Stimulated activated CD4-positive, alpha-beta T cell treated with anti-CD3 and anti-CD28 coated beads, Interleukin-15, amount 100 ng/mL, for 48 hours (primary cell): ENCODE measurements at regions not wholly inside any gene's neighbourhood (a gene's known extent, or its start where the extent isn't known, plus 50 kb on each side); places are given as distances from the start of the nearest gene placed in this dataset.
"Not testable (repeated sequence)": the region's sequence is repeated elsewhere in the genome, so short reads cannot be mapped to it uniquely, and the experiment has no call there.

ENCODE experiments used
- DNase-seq, 2 donors: peaks; one replicate each; pipeline ENCODE4 v3.0.0-alpha.2; 2020; ENCODE audit warnings: low read depth in 2 of 2

- no peak for DNase-seq
Observed at GRCh38 chr2:239746559-239747246, 278.4 kb downstream of the NDUFA10 start.

- no peak for DNase-seq
Observed at GRCh38 chr2:239745386-239746227, 279.5 kb downstream of the NDUFA10 start.

- DNase-seq = no peak
Observed at GRCh38 chr2:239744706-239745340, 280.3 kb downstream of the NDUFA10 start.

GRCh38 chr2:239743206-239743605 lies 281.9 kb downstream of the NDUFA10 start:
- no peak for DNase-seq

GRCh38 chr2:239742377-239742776 lies 282.8 kb downstream of the NDUFA10 start:
- DNase-seq = no peak

GRCh38 chr2:239739206-239739605 lies 285.9 kb downstream of the NDUFA10 start:
- no peak for DNase-seq

- DNase-seq = no peak
Observed at GRCh38 chr2:239738159-239738558, 287.0 kb downstream of the NDUFA10 start.

GRCh38 chr2:239737144-239737463 lies 288.0 kb downstream of the NDUFA10 start:
- DNase-seq = no peak

- no peak for DNase-seq
Observed at GRCh38 chr2:239736358-239737143, 288.6 kb downstream of the NDUFA10 start.

- no peak for DNase-seq
Observed at GRCh38 chr2:239735829-239736357, 289.2 kb downstream of the NDUFA10 start.

GRCh38 chr2:239735131-239735828 lies 289.9 kb downstream of the NDUFA10 start:
- DNase-seq = no peak

GRCh38 chr2:239734436-239735005 lies 290.6 kb downstream of the NDUFA10 start:
- DNase-seq = no peak

- DNase-seq = no peak
Observed at GRCh38 chr2:239732666-239733010, 292.5 kb downstream of the NDUFA10 start.

GRCh38 chr2:239731998-239732665 lies 293.0 kb downstream of the NDUFA10 start:
- no peak for DNase-seq

- DNase-seq = no peak
Observed at GRCh38 chr2:239731422-239731821, 293.7 kb downstream of the NDUFA10 start.

- DNase-seq = no peak
Observed at GRCh38 chr2:239730897-239731296, 294.2 kb downstream of the NDUFA10 start.

- DNase-seq = not testable (repeated sequence)
Observed at GRCh38 chr2:239730567-239730882, 294.6 kb downstream of the NDUFA10 start.

GRCh38 chr2:239729681-239730566 lies 295.2 kb downstream of the NDUFA10 start:
- no peak for DNase-seq

- no peak for DNase-seq
Observed at GRCh38 chr2:239729151-239729550, 296.0 kb downstream of the NDUFA10 start.
